B cell (primary cell): ENCODE measurements at regions not wholly inside any gene's neighbourhood (a gene's known extent, or its start where the extent isn't known, plus 50 kb on each side); places are given as distances from the start of the nearest gene placed in this dataset.

Experiments used
- EZH2 ChIP-seq: IDR thresholded peaks from 2 replicates; pipeline ENCODE4 v1.6.1; 2012; ENCODE audit warnings: borderline replicate concordance, low read depth, mild to moderate bottlenecking, moderate library complexity, low read length; ENCODE audit not compliant: insufficient read depth, poor library complexity, severe bottlenecking
- TF ChIP-seq, protein P1 (sequence below): fragments of 200-600 bp; IDR thresholded peaks from one replicate; pipeline ENCODE4 v1.8.0; 2022; ENCODE audit warnings: antibody characterized with exemption, mild to moderate bottlenecking

GRCh38 chr1:102120910-102121309 lies 124.2 kb upstream of the OLFM3 start:
- TF ChIP-seq, protein P1, sequence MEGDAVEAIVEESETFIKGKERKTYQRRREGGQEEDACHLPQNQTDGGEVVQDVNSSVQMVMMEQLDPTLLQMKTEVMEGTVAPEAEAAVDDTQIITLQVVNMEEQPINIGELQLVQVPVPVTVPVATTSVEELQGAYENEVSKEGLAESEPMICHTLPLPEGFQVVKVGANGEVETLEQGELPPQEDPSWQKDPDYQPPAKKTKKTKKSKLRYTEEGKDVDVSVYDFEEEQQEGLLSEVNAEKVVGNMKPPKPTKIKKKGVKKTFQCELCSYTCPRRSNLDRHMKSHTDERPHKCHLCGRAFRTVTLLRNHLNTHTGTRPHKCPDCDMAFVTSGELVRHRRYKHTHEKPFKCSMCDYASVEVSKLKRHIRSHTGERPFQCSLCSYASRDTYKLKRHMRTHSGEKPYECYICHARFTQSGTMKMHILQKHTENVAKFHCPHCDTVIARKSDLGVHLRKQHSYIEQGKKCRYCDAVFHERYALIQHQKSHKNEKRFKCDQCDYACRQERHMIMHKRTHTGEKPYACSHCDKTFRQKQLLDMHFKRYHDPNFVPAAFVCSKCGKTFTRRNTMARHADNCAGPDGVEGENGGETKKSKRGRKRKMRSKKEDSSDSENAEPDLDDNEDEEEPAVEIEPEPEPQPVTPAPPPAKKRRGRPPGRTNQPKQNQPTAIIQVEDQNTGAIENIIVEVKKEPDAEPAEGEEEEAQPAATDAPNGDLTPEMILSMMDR: no peak
- no peak for TF ChIP-seq EZH2
